NCI-H2029 treated with DMSO at 0.1 percent for 48 hours (cell line): ENCODE measurements at regions not wholly inside any gene's neighbourhood (a gene's known extent, or its start where the extent isn't known, plus 50 kb on each side); places are given as distances from the start of the nearest gene placed in this dataset.
"Not testable (repeated sequence)": the region's sequence is repeated elsewhere in the genome, so short reads cannot be mapped to it uniquely, and the experiment has no call there.

Experiments used
- DNase-seq: peaks from one replicate; lab custom pipeline; 2025; lab: John Stamatoyannopoulos, UW

DNA sequence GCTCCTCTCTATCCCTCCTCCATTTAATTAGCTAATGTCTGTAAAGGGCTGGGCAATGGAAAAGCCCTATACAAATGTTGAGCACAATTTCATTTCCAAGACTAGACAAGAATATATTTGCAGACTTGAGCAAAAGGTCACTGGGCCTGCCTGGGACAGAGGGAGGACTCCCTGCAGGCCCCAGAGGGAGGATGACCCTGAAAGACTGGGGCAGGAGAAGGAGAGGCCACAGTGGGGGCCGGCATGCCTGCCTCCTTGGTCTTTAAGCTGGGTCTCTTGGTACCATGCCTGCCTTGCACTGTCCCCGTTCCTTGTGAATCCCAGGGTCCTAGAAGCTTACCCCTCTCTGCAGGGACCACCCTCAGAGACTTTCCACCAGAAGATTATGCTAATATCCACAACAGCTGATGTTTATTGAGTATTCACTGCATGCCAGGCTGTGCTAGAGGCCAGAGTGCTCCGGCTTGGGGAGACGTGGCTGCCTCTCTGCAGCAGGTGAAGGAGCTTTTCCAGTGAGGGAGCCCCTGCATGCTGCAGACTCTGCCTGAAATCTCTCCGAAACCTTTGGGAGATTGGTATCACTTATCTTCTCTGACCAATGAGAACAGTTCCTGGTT lies 72.7 kb upstream of the HSPA9 start:
- no peak for DNase-seq

DNA sequence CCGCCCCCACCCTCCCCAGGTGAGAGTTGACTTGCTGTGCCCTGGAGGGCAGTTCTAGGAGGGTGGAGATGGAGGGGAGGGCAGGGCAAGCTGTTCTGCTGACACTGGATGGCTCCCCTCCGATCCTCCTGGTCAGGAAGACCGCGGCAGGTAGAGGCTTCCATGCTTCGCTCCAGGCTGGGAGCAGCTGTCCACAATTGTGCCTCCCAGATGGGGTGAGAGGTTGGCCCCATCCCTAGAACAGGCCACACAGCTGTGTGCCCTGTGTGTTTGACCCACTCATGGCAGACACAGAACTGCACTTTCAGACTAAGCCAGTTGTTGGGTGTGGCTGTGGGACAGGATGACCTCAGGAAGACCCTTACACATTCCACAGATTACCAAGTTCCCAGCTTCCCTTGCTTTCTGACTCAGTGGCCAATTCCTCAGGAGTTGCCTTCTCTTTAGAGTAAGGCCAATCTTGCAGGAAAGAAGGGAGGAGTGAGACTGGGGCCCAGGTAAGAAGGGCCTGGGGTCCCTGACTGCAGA lies 72.1 kb upstream of the HSPA9 start:
- DNase-seq, result no peak

DNA sequence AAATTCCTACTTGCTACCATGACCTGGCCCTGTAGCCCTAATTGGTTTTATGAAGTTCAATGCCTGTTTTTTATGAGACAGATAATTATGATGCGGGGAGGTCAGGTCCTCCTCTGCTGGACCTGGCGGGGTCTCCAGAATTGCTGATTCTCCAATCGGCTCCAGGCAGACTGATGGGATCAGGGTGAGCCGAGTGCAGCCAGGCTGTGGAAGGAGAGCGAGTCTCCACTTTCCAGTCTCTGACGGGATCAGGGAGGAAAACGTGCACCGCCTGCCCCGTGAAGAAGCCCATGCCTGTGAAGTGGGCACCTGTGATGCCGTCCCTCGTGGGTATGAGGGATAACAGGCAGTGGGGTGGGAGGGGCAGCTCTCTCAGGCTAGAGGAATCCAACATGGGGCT lies 71.5 kb upstream of the HSPA9 start:
- no peak for DNase-seq

DNA sequence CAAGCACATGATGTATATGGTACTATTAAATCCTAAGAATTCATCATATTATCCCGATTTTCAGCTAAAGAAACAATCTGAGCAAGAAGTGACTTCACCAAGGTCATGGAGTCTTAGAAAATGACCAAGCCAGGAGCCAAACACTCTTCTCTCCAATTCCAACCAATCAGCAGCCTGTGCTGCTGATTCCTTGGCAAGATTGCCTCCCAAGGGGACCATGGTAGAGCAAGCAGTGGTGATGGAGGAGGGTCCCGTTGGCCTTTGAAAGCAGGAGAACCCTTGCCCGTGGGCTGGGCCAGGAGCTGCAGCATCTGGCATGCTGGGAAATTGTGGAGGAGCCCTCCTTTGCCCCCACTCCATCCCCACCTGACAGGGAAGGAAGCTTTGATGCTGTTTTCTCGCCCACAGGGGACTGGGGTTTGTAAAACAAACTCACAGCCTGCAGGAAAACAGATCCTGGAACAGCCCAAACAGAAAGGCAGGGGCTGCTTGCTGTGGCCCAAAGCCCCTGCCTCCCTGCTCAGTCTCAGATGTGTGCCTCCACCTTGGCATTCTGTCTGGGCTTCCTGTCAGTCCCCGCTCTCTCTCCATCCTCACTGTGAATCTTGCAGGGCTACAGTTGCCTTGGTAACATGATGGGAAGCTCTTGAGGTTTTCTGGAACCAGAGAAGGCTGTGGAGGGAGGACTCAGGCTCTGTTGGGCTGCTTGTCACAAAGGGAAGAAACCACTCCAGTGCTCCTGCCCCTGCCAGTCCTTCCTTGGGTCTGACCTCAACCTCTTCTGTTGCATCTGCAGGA lies 70.8 kb upstream of the HSPA9 start:
- no peak for DNase-seq

DNA sequence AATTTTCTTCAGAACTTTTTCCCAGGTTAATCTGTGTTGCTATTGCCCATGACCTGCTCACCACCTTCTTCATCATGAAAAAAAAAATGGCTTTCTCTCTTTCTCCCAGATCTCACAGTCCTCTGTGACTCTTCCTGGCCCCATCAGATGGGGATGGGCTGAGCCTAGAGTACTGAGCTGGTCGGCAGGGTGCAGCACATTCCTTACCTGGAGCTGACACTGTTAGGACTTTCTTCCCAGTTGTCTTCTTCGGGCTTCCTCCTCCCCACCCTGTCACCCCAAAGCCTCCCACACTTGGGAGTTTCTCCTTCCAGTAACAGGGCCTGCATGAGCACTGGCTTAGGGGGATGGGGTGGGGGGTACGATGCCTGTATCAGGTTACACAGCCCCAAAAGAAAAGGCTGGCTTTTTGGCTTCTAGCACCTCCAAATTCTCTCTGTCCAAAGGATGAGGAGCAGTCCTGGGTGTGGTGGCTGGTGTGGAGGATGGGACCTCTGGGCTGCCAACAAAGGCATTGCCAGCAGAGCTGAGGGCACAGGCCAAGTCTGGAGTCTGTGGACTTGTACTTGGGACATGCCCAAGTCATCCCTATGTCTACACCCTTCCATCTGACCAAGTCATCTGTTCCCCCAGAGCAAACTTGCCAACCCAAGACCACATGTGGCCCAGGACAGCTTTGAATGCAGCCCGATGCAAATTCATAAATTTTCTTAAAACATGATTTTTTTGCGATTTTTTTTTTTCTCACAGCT lies 68.0 kb upstream of the HSPA9 start:
- DNase-seq, result no peak

DNA sequence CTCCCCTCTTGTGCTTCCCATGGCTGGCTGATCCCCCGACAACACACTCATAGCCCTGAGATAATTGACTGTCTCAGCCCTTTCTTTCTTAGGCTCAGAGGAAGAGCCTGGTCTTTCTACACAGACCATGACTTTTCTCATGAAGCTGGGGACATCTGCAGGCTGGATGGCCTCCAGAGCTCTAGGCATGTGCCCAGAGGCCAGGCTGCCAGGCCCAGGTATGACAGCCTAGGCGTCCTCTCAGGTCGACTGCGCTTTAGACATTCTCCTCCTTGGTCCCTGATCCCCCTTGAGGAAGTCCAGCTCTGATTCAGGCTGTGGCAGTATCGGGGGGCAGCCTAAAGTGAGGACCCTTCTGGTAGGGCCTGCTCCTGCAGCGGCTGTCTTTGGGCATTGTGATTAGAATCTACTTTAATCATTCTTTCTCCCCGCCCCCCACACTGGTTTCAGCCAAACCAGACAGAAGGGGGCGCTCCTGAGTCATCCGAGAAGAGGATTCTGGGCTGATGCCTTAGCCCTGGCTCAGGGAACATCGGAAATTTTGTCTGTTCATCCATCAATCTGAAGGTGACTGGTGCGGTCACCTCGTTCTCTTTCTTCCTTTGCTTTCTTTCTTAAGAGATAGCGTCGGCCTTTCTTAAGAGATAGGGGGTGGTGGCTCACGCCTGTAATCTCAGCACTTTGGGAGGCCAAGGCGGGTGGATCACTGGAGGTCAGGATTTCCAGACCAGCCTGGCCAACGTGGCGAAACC lies 66.5 kb upstream of the HSPA9 start:
- peak; percentile 57 for DNase-seq

DNA sequence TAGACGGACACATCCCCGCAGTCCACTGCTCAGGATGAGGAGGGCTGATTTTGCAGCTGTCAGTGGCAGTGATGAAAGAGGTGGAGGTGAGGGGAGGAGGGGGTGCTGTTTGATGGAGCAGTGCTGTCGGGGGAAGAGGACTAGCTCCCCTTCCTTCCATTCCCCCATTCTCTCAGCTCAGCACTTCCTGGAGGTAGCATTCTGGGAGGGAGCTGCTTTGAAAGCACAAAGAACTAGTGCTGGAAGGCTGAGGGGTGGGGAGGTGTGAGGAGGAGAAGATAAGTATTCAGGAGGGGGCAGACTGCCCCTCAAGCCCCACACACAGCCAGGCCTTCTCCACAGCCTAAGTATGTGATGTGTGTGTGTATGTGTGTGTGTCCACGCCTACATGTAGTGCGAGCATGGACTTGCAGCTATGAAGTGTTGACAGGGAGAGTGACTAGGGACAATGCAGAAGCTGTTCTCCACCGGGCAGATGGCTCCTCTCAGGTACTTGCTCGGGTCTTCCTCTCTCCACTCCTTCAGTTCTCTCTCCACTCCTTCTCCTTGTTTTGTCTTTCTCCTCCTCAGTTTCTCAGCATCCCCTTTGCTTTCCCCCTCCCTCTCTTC lies 65.5 kb upstream of the HSPA9 start:
- DNase-seq, result no peak

DNA sequence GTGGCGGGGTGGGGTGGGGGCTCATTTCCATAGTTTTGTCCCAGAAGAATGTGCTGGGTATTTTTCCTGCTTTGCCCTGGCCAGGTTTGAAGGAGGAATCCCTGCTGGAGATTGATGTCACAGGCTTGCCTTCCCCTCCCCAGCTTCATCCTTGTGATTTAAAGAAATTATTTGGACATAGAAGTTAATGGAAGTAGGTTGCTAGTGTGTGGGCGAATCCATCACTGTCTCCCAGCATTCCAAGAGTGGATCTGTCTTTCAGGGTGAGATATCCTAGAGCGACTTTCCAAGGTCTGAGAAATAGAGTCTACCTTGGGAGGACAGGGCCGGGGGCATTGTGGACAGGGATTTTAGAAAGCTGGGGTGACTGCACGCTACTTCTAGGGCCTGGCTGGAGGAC lies 64.9 kb upstream of the HSPA9 start:
- DNase-seq, result no peak

DNA sequence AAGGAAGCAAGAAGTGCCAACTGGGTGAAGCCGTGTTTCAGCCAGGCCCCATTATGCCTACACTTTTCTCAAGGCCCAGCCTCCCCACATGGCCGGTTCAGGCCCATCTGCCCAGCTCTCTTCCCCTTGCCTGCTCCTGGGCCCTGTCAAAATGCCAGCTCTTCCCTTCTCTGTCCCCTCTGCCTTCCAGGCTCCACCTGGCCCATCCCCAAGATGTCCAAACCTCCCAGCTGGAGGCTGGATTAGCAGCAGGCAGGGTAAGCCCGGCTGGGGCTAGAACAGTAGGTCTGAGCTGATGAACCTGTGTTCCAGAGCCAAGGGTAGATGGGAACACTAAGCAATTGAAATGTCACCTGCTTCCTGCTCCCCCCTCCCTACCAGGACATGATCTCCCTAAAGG lies 64.1 kb upstream of the HSPA9 start:
- DNase-seq, result peak; percentile 40

DNA sequence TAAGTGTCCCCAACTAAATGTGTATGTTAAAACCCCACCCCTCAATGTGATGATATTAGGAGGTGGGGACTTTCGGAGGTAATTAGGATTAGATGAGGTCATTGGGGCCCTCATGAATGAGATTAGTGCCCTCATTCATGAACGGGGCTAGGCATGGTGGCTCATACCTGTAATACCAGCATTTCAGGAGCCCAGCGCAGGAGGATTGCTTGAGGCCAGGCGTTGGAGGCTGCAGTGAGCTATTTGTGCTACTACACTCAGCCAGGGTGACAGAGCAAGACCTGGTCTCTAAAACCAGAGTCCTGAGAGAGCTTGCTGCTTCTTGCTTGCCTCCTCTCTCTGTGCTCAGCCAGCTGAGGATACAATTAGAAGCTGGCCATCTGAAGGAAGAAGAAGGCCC lies 62.1 kb upstream of the HSPA9 start:
- DNase-seq, result no peak

DNA sequence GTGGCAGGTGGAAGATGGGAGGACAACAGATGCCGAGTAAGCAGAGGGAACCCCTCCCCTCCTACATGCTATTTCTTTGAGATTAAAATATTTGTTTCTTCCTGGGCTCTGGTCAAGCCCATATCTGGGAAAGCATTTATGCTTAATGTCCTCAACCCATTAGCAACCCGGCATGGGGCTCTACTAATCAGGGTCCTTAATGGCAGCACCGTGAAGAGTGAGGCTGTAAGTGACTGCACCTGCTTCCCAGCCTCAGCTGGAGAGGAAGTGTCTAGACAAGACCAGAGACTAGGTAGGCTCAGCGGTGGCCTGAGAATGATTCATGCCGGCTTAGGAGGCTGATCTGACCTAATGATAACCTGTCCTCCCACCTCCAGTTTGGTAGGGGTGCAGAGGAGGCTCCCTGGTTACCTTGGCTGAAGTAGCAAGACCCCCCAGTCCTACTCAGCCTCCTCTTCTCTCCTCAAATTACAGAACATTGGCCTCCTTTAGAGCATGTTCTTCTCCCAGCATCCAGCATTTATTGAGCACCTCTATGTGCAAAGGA lies 61.3 kb upstream of the HSPA9 start:
- DNase-seq, result no peak

DNA sequence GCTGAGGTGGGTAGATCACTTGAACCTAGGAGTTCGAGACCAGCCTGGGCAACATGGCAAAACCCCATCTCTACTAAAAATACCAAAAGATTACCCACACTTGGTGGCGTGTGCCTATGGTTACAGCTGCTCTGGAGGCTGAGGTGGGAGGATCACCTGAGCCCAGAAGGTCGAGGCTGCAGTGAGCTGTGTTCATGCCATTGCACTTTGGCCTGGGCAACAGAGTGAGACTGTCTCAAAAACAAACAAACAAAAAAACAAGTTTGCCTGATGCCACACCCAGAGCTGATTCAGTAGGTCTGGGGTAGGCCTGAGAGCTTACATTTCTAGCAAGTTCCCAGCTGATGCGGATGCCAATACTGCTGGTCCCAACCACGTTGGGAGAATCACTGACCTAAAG lies 60.5 kb upstream of the HSPA9 start:
- DNase-seq, result no peak

DNA sequence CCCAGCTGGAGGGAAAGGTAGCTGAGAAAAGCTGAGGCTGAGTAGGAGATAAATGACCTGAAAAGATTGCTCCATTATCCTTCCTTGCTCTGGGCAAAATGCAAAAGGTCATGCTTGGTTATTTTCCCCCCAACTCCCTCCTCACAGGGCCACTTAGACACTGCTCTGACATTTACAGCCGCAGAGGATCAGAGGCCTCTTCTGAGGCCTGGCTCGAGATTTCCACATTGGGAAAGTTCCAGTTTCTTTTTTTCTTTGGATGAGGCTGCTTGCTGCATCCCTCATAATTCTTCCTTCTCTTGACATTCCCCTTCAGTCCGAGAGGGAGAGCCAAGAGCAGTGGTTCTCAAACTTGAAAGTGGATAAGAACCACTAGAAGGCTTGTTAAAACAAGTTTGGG lies 60.1 kb upstream of the HSPA9 start:
- DNase-seq, result no peak

DNA sequence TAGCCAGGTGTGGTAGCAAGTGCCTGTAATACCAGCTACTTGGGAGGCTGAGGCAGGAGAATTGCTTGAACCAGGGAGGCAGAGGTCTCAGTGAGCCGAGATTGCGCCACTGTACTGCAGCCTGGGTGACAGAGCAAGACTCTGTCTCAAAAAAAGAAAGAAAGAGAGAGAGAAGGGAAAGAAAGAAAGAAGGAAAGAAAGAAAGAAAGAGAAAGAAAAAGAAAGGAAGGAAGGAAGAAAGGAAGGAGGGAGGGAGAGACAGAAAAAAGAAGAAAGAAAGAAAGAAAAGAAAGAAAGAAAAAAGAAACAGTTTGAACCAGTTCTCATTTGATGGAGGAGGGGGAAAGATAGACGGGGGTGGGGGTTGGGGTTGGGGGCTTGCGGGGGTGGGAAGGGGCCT lies 59.6 kb upstream of the HSPA9 start:
- not testable (repeated sequence) for DNase-seq

DNA sequence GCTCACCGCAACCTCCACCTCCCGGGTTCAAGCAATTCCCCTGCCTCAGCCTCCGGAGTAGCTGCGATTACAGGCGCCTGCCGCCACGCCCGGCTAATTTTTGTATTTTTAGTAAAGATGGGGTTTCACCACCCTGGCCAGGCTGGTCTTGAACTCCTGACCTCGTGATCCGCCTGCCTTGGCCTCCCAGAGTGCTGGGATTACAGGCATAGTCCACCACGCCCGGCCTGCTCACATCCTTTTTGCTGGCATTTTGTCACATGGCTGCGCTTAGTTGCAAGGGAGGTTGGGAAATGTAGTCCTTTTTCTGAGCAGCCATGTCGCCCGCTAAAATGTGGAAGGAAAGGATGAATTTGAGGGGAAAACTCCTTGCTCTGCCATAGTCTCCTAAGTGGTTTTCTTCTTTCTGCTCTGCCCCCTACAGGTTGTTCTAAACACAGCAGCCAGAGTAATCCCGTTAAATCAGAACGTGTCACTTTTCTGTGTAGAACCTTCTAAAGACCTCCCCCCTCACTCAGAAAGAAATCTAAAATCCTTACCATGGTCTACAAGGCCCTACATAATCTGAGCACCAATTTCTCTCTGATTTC lies 57.8 kb upstream of the HSPA9 start:
- DNase-seq, result no peak

DNA sequence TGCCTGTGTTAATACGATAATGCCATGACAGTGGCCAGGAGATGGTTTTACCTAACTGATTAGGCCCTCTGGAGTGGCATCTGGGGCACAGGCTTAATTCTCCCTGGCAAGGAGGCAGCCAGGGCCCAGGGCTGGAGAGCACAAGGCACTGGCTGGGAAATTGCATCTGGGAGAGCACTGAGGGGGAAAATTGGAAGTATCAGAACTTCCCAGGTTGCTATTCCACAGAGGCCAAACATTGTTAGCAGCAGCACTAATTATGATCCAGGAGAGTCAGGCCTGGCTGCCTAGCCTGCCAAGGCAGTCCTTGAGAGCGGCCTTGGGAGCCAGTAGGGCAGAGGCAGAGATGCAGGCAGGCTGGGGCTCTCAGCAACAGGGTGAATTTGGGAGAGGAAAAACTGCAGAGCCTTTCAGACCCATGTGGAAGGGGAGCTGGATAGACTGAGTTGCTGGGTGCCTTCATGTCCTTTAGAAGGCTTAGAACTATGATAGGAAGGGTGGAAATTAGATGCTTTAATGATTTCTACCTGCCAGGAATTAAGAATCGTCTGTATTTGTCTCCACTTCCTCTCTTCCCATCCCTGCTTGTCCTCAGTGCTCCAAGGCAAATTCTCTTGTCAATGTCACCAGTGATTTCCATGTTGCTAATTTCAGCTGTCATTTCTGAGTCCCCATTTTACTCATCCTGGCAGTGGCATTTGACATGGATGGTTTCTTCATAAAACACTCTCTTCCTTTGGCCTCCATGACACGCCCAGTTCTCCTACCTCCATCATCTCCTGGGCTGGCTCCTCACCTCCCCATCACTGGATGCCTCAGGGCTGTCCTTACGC lies 56.1 kb upstream of the HSPA9 start:
- DNase-seq, result no peak

DNA sequence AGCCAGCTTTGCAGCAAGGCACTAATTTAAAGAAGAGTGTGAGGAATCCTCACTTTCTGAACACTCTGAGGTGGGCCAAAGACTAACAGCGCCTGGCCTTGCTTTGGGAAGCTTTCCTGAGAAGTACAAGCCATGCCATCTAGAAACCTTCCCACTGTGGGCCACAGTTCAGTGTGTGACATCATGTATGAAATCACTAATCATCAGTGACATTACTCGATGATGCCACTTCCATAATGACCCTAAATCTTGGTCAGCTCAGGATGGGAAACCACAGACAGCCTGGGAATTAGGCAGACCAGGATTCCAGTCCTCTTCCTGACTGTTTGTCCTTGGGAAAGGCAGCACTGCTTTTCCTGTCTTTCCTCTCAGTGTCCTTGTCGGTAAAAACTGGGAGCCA lies 54.2 kb upstream of the HSPA9 start:
- DNase-seq, result no peak

DNA sequence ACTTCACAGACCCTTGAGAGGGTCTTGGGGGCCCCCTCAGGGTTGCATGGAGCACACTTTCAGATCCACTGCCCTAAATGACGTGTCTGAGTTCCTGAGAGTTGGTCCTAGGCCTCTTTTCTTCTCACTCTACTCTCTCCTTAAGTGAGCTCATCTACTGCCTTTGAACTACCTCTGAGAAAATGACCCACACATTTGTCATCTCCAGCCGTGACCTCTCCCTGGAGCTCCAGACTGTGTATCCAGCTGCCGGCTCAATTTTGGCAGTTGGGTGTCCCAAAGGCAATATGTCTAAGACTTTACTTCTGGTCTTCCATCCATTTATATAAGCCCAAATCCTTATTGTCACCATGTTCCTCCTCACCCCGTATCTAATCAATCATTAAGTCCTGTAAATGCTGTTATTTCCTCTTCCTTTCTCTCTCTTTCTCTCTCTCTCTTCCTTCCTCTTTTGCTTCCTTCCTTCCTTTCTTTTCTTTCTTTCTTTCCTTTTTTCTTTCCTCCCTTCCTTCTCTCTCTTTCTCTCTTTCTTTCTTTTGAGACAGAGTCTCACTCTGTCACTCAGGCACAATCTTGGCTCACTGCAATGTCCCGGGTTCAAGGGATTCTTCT lies 51.2 kb upstream of the HSPA9 start:
- DNase-seq, result no peak

DNA sequence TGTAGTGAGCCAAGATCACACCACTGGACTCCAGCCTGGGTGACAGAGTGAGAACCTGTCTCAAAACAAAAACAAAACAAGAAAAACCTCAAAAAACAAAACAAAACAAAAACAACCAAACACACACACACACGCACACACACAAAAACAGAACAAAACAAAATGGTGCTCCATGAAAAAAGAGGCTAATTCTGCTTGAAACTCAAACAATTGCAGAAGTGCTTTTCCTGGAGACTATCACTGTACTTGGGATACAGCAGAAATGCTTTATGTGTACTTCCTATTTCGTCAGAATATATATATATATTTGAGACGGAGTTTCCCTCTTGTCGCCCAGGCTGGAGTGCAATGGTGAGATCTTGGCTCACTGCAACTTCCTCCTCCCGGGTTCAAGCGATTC lies 49.9 kb upstream of the HSPA9 start:
- no peak for DNase-seq
